Subcutaneous abdominal adipose tissue (tissue), 5 donors: ENCODE measurements at regions not wholly inside any gene's neighbourhood (a gene's known extent, or its start where the extent isn't known, plus 50 kb on each side); places are given as distances from the start of the nearest gene placed in this dataset.

Source experiments
- H3K27ac ChIP-seq: one replicate; pipeline ENCODE4 v1.7.0; 2013; ENCODE audit warnings: low read depth, mild to moderate bottlenecking, inconsistent platforms, low read length, moderate library complexity
- H3K27me3 ChIP-seq, 5 donors: one replicate each; pipeline ENCODE4 v1.7.0; 2013; ENCODE audit warnings: low read length in 5 of 5, inconsistent platforms in 1 of 5; ENCODE audit not compliant: control insufficient read depth in 5 of 5, insufficient read depth in 4 of 5
- H3K36me3 ChIP-seq, 5 donors: one replicate each; pipeline ENCODE4 v1.7.0; 2013; ENCODE audit warnings: low read length in 5 of 5; ENCODE audit not compliant: control insufficient read depth in 5 of 5, insufficient read depth in 5 of 5
- H3K4me1 ChIP-seq, 5 donors: one replicate each; pipeline ENCODE4 v1.7.0; 2013; ENCODE audit warnings: low read length in 5 of 5, mild to moderate bottlenecking in 3 of 5, moderate library complexity in 1 of 5; ENCODE audit not compliant: control insufficient read depth in 5 of 5, insufficient read depth in 5 of 5
- H3K4me3 ChIP-seq, 5 donors: one replicate each; pipeline ENCODE4 v1.7.0; 2013; ENCODE audit warnings: low read length in 5 of 5, low read depth in 1 of 5
- H3K9ac ChIP-seq, 5 donors: one replicate each; pipeline ENCODE4 v1.7.0; 2013; ENCODE audit warnings: low read length in 5 of 5, mild to moderate bottlenecking in 4 of 5, moderate library complexity in 3 of 5
- H3K9me3 ChIP-seq, 5 donors: one replicate each; pipeline ENCODE4 v1.7.0; 2013; ENCODE audit warnings: low read length in 5 of 5; ENCODE audit not compliant: control insufficient read depth in 5 of 5
- donor health status: healthy.
- donor health status: healthy.
- donor health status: healthy.
- donor health status: healthy.
- donor health status: healthy.

GRCh38 chr2:4077017-4077416 lies 373.6 kb downstream of the DCDC2C start:
- Histone ChIP-seq H3K9me3 (peaks cover 0 to 5% (median 0%) of the 10 kb centered on the region in 5 donors), H3K4me3 (no peak overlapping the region), H3K4me1 (no peaks in the 10 kb centered on the region), H3K27me3 (peaks cover 0 to 3% (median 0%) of the 10 kb centered on the region in 5 donors), H3K36me3 (no peaks in the 10 kb centered on the region), H3K9ac (no peak overlapping the region), H3K27ac (no peak overlapping the region)

- no peak overlapping the region for H3K27ac ChIP-seq
- no peaks in the 10 kb centered on the region for H3K4me1 ChIP-seq
- H3K4me3 ChIP-seq: no peak overlapping the region
- no peaks in the 10 kb centered on the region for H3K36me3 ChIP-seq
- H3K9me3 ChIP-seq: peaks cover 0 to 3% (median 0%) of the 10 kb centered on the region in 5 donors
- no peak overlapping the region for H3K9ac ChIP-seq
- H3K27me3 ChIP-seq: no peaks in the 10 kb centered on the region
Observed at GRCh38 chr2:4085186-4085585, 381.8 kb downstream of the DCDC2C start.

GRCh38 chr2:4090668-4091630 lies 387.6 kb downstream of the DCDC2C start:
- no peaks in the 10 kb centered on the region for H3K4me1 ChIP-seq
- no peak overlapping the region for H3K4me3 ChIP-seq
- no peaks in the 10 kb centered on the region for H3K9me3 ChIP-seq
- no peak overlapping the region for H3K27ac ChIP-seq
- no peak overlapping the region for H3K9ac ChIP-seq
- H3K27me3 ChIP-seq: peaks cover 0 to 5% (median 0%) of the 10 kb centered on the region in 5 donors
- no peaks in the 10 kb centered on the region for H3K36me3 ChIP-seq

GRCh38 chr2:4091869-4092268 lies 388.5 kb downstream of the DCDC2C start:
- Histone ChIP-seq H3K27ac (no peak overlapping the region), H3K27me3 (peaks cover 0 to 5% (median 0%) of the 10 kb centered on the region in 5 donors), H3K36me3 (no peaks in the 10 kb centered on the region), H3K4me1 (no peaks in the 10 kb centered on the region), H3K4me3 (no peak overlapping the region), H3K9me3 (no peaks in the 10 kb centered on the region), H3K9ac (no peak overlapping the region)

- H3K27me3 ChIP-seq: peaks cover 0 to 5% (median 0%) of the 10 kb centered on the region in 5 donors
- H3K4me1 ChIP-seq: no peaks in the 10 kb centered on the region
- no peak overlapping the region for H3K27ac ChIP-seq
- H3K36me3 ChIP-seq: no peaks in the 10 kb centered on the region
- H3K9ac ChIP-seq: no peak overlapping the region
- H3K9me3 ChIP-seq: no peaks in the 10 kb centered on the region
- no peak overlapping the region for H3K4me3 ChIP-seq
Observed at GRCh38 chr2:4094743-4095142, 391.4 kb downstream of the DCDC2C start.

GRCh38 chr2:4096978-4097766 lies 393.8 kb downstream of the DCDC2C start:
- no peak overlapping the region for H3K27ac ChIP-seq
- H3K4me1 ChIP-seq: no peaks in the 10 kb centered on the region
- no peaks in the 10 kb centered on the region for H3K36me3 ChIP-seq
- H3K9ac ChIP-seq: no peak overlapping the region
- no peaks in the 10 kb centered on the region for H3K9me3 ChIP-seq
- peaks cover 0 to 3% (median 0%) of the 10 kb centered on the region in 5 donors for H3K27me3 ChIP-seq
- H3K4me3 ChIP-seq: no peak overlapping the region

- H3K4me1 ChIP-seq: no peaks in the 10 kb centered on the region
- no peak overlapping the region for H3K9ac ChIP-seq
- H3K9me3 ChIP-seq: no peaks in the 10 kb centered on the region
- H3K27ac ChIP-seq: no peak overlapping the region
- no peak overlapping the region for H3K4me3 ChIP-seq
- peaks cover 0 to 3% (median 0%) of the 10 kb centered on the region in 5 donors for H3K27me3 ChIP-seq
- H3K36me3 ChIP-seq: no peaks in the 10 kb centered on the region
Observed at GRCh38 chr2:4098137-4098536, 394.8 kb downstream of the DCDC2C start.

- no peaks in the 10 kb centered on the region for H3K36me3 ChIP-seq
- peaks cover 0 to 8% (median 0%) of the 10 kb centered on the region in 5 donors for H3K9me3 ChIP-seq
- H3K27ac ChIP-seq: no peak overlapping the region
- H3K4me3 ChIP-seq: no peak overlapping the region
- H3K9ac ChIP-seq: no peak overlapping the region
- H3K27me3 ChIP-seq: peaks cover 0 to 2% (median 0%) of the 10 kb centered on the region in 5 donors
- no peaks in the 10 kb centered on the region for H3K4me1 ChIP-seq
Observed at GRCh38 chr2:4101936-4102335, 398.6 kb downstream of the DCDC2C start.

GRCh38 chr2:4107179-4107578 lies 403.8 kb downstream of the DCDC2C start:
- Histone ChIP-seq H3K4me1 (no peaks in the 10 kb centered on the region), H3K4me3 (no peak overlapping the region), H3K36me3 (no peaks in the 10 kb centered on the region), H3K9me3 (peaks cover 0 to 8% (median 0%) of the 10 kb centered on the region in 5 donors), H3K27ac (no peak overlapping the region), H3K9ac (no peak overlapping the region), H3K27me3 (peaks cover 0 to 2% (median 0%) of the 10 kb centered on the region in 5 donors)

- Histone ChIP-seq H3K4me1 (no peaks in the 10 kb centered on the region), H3K27ac (no peak overlapping the region), H3K9ac (no peak overlapping the region), H3K4me3 (no peak overlapping the region), H3K9me3 (no peaks in the 10 kb centered on the region), H3K27me3 (peaks cover 0 to 2% (median 0%) of the 10 kb centered on the region in 5 donors), H3K36me3 (no peaks in the 10 kb centered on the region)
Observed at GRCh38 chr2:4110273-4110672, 406.9 kb downstream of the DCDC2C start.
